GM23338 (cell line): ENCODE measurements at regions not wholly inside any gene's neighbourhood (a gene's known extent, or its start where the extent isn't known, plus 50 kb on each side); places are given as distances from the start of the nearest gene placed in this dataset.

Source experiments
- ATAC-seq: fragments of 200-7000 bp; cut with Tn5 transposase; 3 replicates; pipeline ENCODE4 v1.9.1; 2020
- DNase-seq: peaks from one replicate; pipeline ENCODE4 v3.0.0-alpha.2; 2015; ENCODE audit warnings: low spot score
- H2AFZ ChIP-seq: fragments of 200-600 bp; sonication (generic); 2 replicates; pipeline ENCODE4 v1.8.0; 2016; ENCODE audit warnings: antibody characterized with exemption, mild to moderate bottlenecking, moderate library complexity
- H3F3A ChIP-seq: fragments of 200-600 bp; sonication (generic); replicated peaks from 2 replicates; pipeline ENCODE4 v1.8.0; 2017; ENCODE audit warnings: antibody characterized with exemption, mixed run types, low read depth
- H3K27ac ChIP-seq: fragments of 200-600 bp; sonication (generic); 2 replicates; pipeline ENCODE4 v1.6.1; 2016; ENCODE audit warnings: low read depth
- H3K27me3 ChIP-seq: fragments of 200-600 bp; sonication (generic); 2 replicates; pipeline ENCODE4 v1.8.0; 2016; ENCODE audit warnings: mild to moderate bottlenecking, mixed run types, moderate library complexity; ENCODE audit not compliant: insufficient read depth
- H3K36me3 ChIP-seq: fragments of 200-600 bp; sonication (generic); 2 replicates; pipeline ENCODE4 v1.8.0; 2016; ENCODE audit warnings: mild to moderate bottlenecking; ENCODE audit not compliant: insufficient read depth
- H3K4me1 ChIP-seq: fragments of 200-600 bp; sonication (generic); 2 replicates; pipeline ENCODE4 v1.8.0; 2016; ENCODE audit warnings: mild to moderate bottlenecking, moderate library complexity; ENCODE audit not compliant: insufficient read depth
- H3K4me2 ChIP-seq: fragments of 200-600 bp; sonication (generic); 2 replicates; pipeline ENCODE4 v1.7.1; 2017; ENCODE audit warnings: mixed run types
- H3K4me3 ChIP-seq: fragments of 200-600 bp; sonication (generic); 2 replicates; pipeline ENCODE4 v1.6.1; 2016; ENCODE audit warnings: mixed run types
- H3K79me2 ChIP-seq: fragments of 200-600 bp; sonication (generic); replicated peaks from 2 replicates; pipeline ENCODE4 v1.8.0; 2017; ENCODE audit warnings: mild to moderate bottlenecking; ENCODE audit not compliant: insufficient read depth
- H3K9me2 ChIP-seq: fragments of 200-600 bp; sonication (generic); 2 replicates; pipeline ENCODE4 v1.8.0; 2017; ENCODE audit not compliant: insufficient read depth
- H4K20me1 ChIP-seq: fragments of 200-600 bp; sonication (generic); replicated peaks from 2 replicates; pipeline ENCODE4 v1.8.0; 2017; ENCODE audit warnings: mild to moderate bottlenecking; ENCODE audit not compliant: insufficient read depth
- H3K27ac Mint-ChIP-seq: 2 replicates; pipeline ENCODE4 v1.8.0; 2020; ENCODE audit warnings: inconsistent platforms, mild to moderate bottlenecking, moderate library complexity, mixed read lengths
- H3K27me3 Mint-ChIP-seq: 3 replicates; pipeline ENCODE4 v1.8.0; 2022; ENCODE audit warnings: low read depth, mild to moderate bottlenecking, moderate library complexity, mixed read lengths, inconsistent platforms; ENCODE audit not compliant: insufficient read depth, poor library complexity
- H3K36me3 Mint-ChIP-seq: 3 replicates; pipeline ENCODE4 v1.8.0; 2021; ENCODE audit warnings: low read depth, mild to moderate bottlenecking, inconsistent platforms, moderate library complexity, mixed read lengths
- H3K4me1 Mint-ChIP-seq: 3 replicates; pipeline ENCODE4 v1.8.0; 2020; ENCODE audit warnings: mild to moderate bottlenecking, inconsistent platforms, mixed read lengths
- H3K4me3 Mint-ChIP-seq: 3 replicates; pipeline ENCODE4 v1.8.0; 2021; ENCODE audit warnings: moderate library complexity, mild to moderate bottlenecking, inconsistent platforms, mixed read lengths
- H3K9me3 Mint-ChIP-seq: 3 replicates; pipeline ENCODE4 v1.8.0; 2020; ENCODE audit warnings: moderate library complexity, mild to moderate bottlenecking, inconsistent platforms, mixed read lengths
- CTCF ChIP-seq, 2 experiments: fragments of 200-600 bp in 1 of 2; sonication (generic) in 1 of 2; conservative IDR thresholded peaks; 2 replicates each; pipeline versions ENCODE4 v1.5.1 to v1.6.1; 2016 to 2017; ENCODE audit warnings: antibody characterized with exemption in 2 of 2, low read depth in 2 of 2, mild to moderate bottlenecking in 2 of 2, moderate library complexity in 1 of 2
- EZH2 ChIP-seq: fragments of 200-600 bp; sonication (generic); IDR thresholded peaks from one replicate; pipeline ENCODE4 v1.8.0; 2017; ENCODE audit warnings: antibody characterized with exemption, mild to moderate bottlenecking, low read depth; ENCODE audit not compliant: unreplicated experiment
- POLR2AphosphoS5 ChIP-seq: IDR thresholded peaks from 2 replicates; pipeline ENCODE4 v1.6.1; 2016; ENCODE audit warnings: antibody characterized with exemption, low read depth
- STAT1 ChIP-seq: IDR thresholded peaks from one replicate; pipeline ENCODE4 v1.6.1; 2016; ENCODE audit warnings: antibody characterized with exemption; ENCODE audit not compliant: unreplicated experiment
- ZNF462 ChIP-seq: fragments of 250-450 bp; sonication (Bioruptor Pico); IDR thresholded peaks from 2 replicates; pipeline ENCODE4 v1.5.0; 2020; ENCODE audit warnings: mild to moderate bottlenecking, moderate library complexity

- TF ChIP-seq ZNF462 (CRISPR knock-in tag) (no peak), STAT1 (no peak)
These were observed 176.1 kb downstream of the TTLL2 start (continued) for GRCh38 chr6:167500961-167501360.

- H2AFZ ChIP-seq: no peak overlapping the region
- no peak overlapping the region for H3K27ac ChIP-seq
- no peaks in the 10 kb centered on the region for H4K20me1 ChIP-seq
- Mint-ChIP-seq H3K27ac (no peak overlapping the region), H3K4me3 (no peak overlapping the region), H3K4me1 (peaks cover 3% of the 10 kb centered on the region; the same call in 1 of the 3 replicates), H3K36me3 (no peaks in the 10 kb centered on the region), H3K27me3 (peaks cover 13% of the 10 kb centered on the region), H3K9me3 (no peaks in the 10 kb centered on the region; the same call in 2 of the 3 replicates)
- peak; percentile 84 for ATAC-seq
- H3K4me3 ChIP-seq: no peak overlapping the region
- no peaks in the 10 kb centered on the region for H3F3A ChIP-seq
- H3K36me3 ChIP-seq: no peaks in the 10 kb centered on the region
- no peak for TF ChIP-seq EZH2
- no peak for TF ChIP-seq POLR2AphosphoS5
- TF ChIP-seq CTCF (conservative IDR thresholded peaks at IDR 0.05; ENCODE audit: low read depth in 2 of 2): peak; percentile 34 to 65; a peak in 3 of 4 replicates
- no peak for TF ChIP-seq ZNF462 (CRISPR knock-in tag)
- no peaks in the 10 kb centered on the region for H3K4me1 ChIP-seq
- H3K4me2 ChIP-seq: no peak overlapping the region
- peak; percentile 61 for DNase-seq
- H3K9me2 ChIP-seq: no peaks in the 10 kb centered on the region
- no peaks in the 10 kb centered on the region for H3K27me3 ChIP-seq
- no peaks in the 10 kb centered on the region for H3K79me2 ChIP-seq
These were observed 177.0 kb downstream of the TTLL2 start for GRCh38 chr6:167501831-167502385.
